ENCODE measurements at regions not wholly inside any gene's neighbourhood (a gene's known extent, or its start where the extent isn't known, plus 50 kb on each side); places are given as distances from the start of the nearest gene placed in this dataset.

- TF ChIP-seq CHD7 (IDR thresholded peaks at IDR 0.05; ENCODE audit: insufficient replicate concordance, low read length) (no peak), BCL11A (IDR thresholded peaks at IDR 0.05; ENCODE audit: low read depth in 2 of 2, low read length in 2 of 2) (no peak), BRCA1 (IDR thresholded peaks at IDR 0.05; ENCODE audit: low read depth, low read length) (no peak), POLR2A (IDR thresholded peaks at IDR 0.05; ENCODE audit: control extremely low read depth in 1 of 2, low read depth in 2 of 2, low read length in 2 of 2) (no peak), SAP30 (IDR thresholded peaks at IDR 0.05; ENCODE audit: insufficient read depth, insufficient replicate concordance, low read length) (no peak)
Measured at GRCh38 chr1:192445241-192445640, 128.4 kb downstream of the RGS21 start (continued).

All from H1 (cell line).